Non-pigmented ciliary epithelial cell (primary cell): ENCODE measurements at regions not wholly inside any gene's neighbourhood (a gene's known extent, or its start where the extent isn't known, plus 50 kb on each side); places are given as distances from the start of the nearest gene placed in this dataset.
"Not testable (repeated sequence)": the region's sequence is repeated elsewhere in the genome, so short reads cannot be mapped to it uniquely, and the experiment has no call there.

Experiments used
- DNase-seq: peaks from one replicate; pipeline ENCODE4 v3.0.0-alpha.2; 2010; ENCODE audit warnings: low read depth

DNA sequence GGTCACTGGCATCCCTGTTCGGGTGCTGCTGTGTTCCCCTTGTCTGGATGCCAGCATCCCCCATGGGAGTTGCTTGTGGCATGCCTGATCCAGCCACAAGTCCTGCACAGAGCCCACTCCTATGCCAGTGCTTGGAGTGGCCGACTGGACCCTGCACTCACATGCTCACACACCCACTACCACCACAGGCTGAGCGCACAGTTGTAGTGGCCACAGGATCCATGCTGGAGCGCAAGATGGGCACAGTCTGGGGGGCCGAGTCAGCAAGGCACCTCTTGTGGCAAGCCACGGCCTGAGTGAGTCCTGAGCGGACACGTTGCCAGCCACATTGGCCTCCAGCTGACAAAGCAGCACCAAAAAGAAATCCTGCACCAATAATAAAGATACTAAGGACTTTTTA lies 661.6 kb upstream of the TMPRSS15 start:
- no peak for DNase-seq

DNA sequence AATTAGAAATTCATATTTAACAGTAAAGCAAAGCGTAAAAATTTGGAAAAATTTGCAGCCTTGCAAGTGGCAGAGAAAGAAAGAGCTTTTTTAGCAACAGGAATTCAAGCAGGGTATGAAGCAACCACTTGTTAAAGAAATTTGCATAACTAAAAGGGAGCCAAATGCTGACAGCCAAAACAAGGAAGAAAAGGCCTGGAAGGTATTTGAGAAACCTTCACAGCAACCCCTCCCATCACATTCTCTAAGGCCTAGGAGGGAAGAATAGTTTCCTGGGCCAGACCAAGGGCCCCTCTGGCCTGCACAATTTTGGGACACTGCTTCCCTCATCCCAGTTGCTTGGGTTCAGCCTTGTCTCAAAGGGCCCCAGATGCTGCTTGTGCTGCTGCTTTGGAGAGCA lies 672.4 kb upstream of the TMPRSS15 start:
- DNase-seq = no peak

DNA sequence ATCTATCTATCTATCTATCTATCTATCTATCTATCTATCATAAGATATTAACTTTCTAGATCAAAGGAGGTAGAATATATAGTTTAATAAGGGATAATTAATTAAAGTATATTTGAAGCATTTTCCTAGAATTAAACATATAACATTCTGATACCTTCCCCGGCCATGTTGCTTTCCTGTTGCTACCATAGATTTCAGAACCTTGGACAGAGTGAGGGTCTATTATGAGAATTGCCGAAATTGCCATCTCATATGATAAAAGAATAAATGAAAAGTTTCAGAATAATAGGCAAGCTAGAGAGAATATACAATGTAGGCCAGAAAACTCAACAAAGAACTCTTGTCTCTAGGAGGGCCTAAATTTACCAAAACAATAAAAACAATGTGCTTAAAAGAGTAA lies 706.1 kb upstream of the TMPRSS15 start:
- DNase-seq = no peak

DNA sequence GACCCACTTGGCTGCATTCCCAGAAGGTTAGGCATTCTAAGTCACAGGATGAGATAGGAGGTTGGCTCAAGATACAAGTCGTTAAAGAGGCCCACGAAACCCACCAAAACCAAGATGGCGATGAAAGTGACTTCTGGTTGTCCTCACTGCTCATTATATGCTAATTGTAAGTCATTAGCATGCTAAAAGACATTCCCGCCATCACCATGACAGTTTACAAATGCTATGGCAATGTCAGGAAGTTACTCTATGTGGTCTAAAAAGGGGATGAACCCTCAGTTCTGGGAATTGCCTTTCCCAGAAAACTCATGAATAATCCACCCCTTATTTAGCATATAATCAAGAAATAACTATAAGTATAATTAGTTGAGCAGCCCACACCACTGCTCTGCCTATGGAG lies 715.7 kb upstream of the TMPRSS15 start:
- DNase-seq = not testable (repeated sequence)

DNA sequence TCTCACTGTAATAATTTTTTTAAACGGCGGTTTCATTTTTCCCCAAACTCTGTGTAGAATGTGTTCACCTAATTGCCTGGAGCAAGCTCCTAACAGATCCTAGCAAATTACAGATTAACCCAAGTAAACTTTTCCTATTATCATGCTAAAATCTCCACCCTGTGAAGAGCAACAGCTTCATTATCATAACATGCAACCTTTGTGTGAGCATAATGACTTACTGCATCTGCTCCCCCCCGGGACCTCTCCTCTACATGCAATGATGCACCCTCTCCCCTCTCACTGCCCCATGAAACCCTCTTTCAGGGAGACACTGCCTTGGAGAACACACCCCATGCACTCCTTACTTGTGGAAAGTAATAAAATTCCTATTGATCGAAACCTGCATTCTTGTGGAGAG lies 717.0 kb upstream of the TMPRSS15 start:
- no peak for DNase-seq

DNA sequence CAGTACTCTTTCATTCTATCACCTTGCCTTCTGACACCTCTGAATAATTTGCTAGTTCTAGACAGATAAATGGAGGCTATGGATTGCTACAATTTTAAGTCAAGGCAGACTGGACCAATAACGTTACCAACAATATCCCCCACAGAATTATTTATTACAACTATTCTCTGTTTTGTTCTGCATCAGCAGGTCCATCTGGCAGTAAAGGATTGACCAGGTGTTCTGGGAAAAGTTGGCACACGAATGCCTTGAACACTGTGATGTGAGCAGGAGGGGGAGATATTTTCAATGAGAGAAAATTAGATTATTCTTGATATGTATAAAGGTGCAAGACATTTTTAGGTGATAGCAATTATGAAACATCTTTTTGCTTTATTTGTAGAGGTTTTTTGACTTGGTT lies 718.8 kb upstream of the TMPRSS15 start:
- DNase-seq = no peak

DNA sequence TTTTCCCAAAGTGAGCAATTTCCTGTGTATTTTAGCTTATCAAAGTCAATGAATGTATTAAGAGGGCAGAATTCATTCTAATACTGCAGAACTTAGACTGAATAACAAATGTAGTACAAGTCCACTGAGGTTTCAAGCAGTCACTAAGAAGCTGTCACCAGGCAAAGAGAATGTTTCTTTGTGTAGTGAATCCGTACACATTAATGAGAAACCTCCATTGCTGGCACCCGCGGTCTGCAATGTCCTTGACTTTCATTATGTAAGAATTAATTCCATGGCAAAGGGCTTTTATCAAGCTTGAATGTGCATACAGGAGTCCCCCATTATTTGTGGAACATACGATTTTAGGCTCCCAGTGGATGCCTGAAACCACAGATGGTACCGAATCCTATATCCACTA lies 719.5 kb upstream of the TMPRSS15 start:
- DNase-seq = no peak

DNA sequence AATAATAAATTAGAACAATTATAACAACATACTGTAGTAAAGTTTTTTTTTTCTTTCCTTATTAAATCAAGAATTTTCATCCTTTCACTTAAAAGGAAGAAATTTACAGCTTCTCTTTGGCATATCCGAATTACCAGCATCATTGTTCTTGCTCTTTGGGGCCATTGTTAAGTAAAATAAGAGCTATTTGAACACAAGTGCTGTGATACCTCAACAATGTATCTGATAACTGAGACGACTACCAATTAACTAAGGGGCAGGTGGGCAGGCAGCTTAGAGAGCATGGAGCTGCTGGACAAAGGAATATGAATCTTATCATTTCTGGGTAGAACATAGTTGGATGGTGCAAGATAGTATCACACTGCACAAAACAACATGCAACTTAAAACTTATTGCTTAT lies 719.9 kb upstream of the TMPRSS15 start:
- DNase-seq = no peak

DNA sequence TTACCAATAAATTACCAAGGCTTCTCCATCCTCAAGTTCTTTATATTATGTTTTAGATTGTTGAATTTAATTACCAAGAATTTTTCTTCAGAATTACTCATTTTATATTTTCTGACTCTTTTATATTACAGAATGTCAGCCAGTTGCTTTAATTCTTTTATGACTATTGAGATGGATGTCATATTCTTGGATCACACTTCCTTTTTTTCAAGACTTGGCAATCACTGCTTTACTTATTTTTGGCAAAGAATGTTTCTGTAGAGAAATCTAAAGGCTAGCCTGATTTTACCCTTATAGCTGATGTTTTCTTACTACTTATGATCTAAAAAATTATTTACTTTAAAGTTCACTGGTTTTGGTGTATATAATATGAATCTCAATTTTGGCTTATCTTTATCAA lies 721.1 kb upstream of the TMPRSS15 start:
- no peak for DNase-seq

DNA sequence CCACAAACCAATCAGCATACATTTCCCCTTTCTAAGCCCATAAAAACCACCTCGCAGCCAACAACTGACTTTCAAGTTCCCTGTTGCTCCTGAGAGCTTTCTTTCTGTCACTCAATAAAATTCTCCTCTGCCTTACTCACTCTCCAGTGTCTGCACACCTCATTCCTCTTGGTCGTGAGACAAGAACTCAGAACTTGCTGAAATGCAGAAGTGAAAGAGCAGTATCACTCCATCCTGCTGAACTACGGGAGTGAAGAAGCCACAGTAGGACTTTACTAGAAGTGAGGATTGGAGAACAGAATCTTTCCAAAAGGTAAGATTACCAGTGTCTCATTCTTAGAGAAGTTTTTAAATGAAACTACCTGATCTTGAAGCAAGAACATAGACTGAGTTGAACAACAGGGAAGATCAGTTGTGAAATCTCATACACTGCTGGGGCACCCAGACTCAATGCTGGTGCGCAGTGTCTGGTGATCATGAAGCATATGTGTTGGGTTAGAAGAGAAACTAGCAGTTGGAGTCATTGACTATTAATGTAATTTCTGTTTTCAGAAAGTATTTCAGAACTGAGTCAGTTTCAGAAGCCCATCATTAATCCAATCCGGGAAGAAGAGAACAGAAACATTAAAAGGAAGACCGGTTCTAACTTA lies 726.9 kb upstream of the TMPRSS15 start:
- no peak for DNase-seq

DNA sequence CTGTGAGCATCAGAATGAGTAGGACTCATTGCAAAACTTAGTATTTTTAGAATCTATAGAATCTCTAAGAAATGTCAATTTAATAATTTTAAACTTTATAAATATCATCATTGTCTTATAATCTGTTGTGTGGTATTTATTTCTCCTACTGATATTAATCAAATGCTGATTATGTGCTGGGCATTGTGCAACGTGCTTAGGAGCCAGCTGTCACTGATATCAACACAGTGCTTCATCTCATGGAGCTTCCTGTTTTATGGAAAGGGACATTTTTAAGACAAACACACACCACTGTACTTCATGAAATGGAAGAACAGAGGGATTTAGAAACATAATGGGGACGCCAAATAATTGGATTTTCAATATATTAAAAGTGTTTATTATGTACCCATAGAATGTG lies 737.9 kb upstream of the TMPRSS15 start:
- no peak for DNase-seq

DNA sequence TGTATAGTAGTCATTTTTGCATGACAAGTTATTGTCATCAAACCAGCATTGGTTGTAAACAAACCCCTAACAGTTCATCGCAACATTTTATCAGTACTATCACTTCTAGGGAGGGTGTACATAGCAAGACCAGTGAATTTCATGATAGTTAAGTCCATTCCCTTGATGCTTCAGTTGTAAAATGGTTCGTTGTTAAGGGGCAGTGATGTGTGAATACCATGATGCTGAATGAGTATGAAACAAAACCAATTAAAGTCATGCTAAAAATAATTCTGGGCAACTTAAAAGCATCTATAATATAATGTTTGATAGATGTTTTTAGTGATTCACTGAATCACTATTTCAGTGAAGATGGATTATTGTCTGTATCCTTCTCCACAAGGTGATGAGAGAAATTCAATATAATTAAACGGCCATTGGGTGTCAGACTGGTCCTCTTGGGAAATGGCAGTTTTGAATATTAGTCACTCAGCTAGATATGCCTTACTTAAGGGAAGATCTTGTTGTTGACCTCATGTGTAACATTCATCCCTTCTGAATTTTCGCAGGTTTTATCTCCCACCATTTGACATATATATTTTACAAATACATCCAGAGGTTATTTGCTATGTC lies 742.2 kb upstream of the TMPRSS15 start:
- no peak for DNase-seq

DNA sequence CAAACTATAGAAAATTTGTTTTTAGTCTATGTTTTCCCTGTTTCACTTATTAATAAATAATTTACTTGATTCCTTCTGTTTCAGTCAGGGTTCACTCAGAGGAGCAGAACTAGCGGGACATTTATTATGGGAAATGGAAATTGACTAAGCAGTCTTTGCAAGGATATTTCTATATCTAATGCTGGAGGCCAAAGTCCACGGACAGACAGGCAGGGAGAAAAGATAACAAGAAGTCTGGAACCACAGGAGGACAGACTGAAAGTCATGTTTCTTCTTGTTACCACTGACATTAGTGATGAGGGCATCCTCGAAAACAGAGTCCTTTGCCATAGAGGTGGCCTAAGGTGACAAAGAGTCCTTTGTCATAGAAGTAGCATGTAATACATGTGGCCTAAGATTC lies 744.5 kb upstream of the TMPRSS15 start:
- DNase-seq = no peak

DNA sequence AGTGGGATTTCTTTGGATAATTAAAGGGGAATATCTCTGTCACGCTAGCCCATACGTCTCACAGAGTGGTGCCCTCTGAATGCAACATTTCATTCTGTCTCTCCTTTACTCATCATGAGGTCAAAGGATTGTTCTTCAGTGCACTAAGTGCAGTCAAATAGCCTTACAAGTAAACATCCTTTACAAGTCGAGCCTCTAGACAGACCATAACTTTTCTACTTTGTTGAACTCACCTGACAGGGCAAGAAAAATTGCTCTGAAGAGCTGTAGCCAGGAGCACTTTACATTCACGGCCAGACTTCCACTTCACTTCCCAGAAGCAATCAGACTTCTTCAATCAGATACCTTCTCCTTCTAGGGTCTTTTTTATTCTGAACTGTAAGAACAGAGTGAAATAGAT lies 768.0 kb upstream of the TMPRSS15 start:
- DNase-seq = no peak

DNA sequence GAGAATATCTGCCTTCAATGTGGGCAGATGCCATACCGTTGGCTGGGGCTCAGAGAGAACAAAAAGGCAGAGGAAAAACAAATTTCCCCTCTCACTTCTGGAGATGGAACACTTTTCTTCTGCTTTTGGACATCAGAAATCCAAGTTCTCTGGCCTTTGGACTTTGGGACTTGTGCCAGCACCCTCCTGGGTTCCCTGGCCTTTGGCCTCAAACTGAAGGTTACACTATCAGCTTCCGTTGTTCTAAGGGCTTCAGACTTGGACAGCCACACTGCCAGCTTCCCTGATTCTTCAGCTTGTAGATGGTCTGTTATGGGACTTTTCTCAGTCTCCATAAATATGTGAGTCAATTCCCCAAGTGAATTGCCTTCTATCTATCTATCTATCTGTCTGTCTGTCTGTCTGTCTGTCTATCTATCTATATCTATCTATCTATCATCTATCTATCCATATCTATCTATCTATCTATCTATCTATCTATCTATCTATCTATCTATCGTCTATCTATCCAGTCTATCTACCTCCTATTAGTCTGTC lies 778.1 kb upstream of the TMPRSS15 start:
- DNase-seq = no peak

DNA sequence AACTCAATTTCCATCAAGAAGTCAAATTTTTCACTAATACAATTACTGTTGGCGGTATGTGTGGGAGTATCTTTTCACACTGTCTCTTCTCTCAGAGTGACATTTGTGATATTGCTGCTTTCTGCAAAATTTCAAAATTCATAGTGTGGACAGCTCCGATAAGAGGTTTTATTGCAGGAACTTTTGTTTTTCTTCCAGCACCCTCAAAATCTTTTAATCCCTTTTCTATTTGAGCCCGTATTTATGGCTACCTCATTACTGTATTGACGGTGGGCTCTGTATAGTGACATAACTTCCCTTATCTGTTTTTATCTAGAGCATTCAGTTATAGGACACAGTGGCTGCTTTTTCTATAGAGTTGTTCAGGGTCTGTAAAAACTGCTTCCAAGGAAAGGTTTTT lies 794.4 kb upstream of the TMPRSS15 start:
- no peak for DNase-seq

DNA sequence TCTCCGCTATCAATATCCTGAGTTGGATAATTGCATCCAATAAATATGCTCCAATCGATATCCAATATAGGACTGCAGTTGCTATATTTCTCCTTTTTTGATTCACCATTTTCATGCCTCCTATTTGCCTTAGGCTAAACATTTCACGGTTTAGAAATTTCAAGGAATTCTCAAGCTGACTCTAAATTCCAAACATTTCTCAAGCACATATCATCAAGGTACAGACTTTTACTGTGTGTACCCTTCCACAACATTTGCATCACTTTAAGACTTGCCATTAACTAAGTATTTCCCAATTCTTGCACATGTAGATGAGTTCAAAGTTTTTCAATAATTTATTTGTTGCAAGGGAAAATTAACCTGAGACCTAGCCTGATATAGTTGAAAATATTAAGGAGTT lies 795.2 kb upstream of the TMPRSS15 start:
- no peak for DNase-seq

DNA sequence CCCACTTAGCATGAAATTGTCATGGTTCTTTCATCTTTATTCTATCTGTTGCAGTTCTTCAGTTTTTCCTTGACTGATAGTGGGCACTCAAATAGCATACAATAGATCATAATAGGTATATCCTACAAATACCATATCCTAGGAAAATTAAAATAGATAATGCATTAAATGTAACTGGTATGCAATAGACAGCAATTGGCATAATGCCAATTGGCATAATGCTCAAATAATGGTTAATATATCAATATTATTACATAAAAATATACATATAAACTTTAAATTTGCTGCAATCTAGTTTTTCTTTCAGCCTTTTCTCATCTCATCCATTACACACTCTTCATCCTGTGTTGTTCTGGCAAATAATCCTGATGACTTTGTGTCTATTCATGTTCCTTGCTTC lies 814.6 kb upstream of the TMPRSS15 start:
- DNase-seq = no peak

DNA sequence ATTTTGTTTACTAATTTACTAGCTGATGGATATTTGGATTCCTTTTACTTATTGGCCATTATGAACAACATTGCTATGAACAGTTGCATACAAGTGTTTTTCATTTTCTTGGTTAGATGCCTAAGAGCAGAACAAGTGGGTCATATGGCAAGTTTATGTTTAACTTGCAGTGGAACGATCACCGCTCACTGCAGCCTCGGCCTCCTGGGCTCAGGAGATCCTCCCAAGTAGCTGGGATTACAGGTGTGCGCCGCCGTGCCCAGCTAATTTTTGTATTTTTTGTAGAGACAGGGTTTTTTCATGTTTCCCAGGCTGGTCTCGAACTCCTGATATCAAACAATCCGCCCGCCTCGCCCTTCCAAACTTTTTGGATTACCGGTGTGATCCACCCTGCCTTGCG lies 820.5 kb upstream of the TMPRSS15 start:
- no peak for DNase-seq

DNA sequence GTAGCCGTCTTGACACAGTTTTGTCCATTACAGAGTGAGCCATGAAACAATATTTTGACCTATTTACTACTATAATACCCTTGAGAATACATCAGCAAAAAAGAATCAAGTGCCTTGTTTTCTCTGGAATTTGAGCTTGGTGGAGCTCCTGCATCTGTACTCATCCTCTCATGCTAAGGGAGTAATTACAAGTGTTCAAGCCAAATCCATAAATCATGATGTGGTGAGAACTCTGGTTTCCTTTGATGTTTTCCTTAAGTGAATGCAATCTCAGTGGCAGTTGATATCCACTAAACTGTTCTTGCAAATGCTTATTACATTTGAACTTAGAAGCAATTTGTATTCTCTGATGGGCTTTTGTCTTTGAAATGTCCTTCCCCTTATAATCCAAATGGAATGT lies 824.6 kb upstream of the TMPRSS15 start:
- no peak for DNase-seq

DNA sequence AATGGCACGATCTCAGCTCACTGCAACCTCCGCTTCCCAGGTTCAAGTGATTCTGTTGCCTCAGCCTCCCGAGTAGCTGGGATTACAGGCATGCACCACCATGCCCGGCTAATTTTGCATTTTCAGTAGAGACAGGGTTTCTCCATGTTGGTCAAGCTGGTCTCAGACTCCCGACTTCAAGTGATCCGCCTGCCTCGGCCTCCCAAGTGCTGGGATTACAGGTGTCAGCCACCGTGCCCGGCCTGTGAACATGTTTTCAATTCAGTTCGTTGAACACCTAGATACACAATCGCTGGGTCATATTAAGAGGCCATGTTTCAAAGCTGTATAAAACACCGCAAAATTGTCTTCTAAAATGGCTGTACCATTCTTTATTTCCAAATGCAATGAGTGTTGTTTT lies 830.3 kb upstream of the TMPRSS15 start:
- not testable (repeated sequence) for DNase-seq

DNA sequence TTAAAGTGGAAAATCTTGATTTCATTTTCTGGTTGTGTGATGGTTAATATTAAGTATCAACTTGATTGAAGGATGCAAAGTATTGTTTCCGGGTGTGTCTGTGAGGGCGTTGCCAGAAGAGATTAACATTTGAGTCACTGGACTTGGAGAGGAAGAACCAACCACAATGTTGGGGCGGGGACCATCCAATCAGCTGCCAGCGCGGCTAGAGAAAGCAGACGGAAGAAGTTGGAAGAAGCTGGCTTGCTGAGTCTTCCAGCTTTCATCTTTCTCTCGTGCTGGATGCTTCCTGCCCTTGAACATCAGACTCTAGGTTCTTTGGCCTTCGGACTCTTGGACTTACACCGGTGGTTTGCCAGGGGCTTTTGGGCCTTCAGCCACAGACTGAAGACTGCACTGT lies 832.6 kb upstream of the TMPRSS15 start:
- no peak for DNase-seq

DNA sequence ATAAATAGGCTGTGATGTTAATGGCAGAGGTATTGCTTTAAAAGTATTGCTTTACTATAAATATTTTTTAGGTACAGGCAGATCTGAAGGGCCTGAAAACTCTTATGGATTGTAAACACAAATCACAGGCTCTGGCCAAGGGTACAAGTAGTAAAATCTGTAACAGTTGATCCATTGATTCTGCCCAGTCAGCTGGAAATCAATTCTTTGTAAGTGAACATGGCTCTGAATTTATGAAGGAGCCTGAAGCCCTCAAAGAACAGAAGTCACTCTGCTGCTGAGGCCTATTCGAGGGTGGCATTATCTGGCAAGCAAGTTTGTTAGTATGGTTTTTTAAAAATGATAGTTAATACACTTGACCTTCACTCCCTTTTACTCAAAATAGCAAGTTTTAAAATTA lies 834.0 kb upstream of the TMPRSS15 start:
- no peak for DNase-seq

DNA sequence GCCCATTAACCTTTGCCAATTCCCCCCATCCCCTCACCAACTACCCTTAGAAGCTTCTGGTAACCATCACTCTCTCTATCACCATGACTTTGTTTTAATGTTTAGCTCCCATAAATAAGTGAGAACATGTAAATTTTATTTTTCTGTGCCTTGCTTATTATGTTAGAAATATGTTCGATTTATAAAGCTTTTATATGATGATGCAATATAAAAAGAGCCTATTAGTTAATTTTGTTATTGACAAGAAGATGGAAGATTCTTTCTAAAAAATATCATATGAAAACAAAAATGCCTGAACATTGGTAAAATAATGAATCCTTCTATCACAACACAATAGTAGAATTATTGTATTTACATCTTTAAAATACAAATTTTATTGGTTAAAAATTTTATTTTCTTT lies 836.1 kb upstream of the TMPRSS15 start:
- DNase-seq = no peak
